ENCODE measurements at regions not wholly inside any gene's neighbourhood (a gene's known extent, or its start where the extent isn't known, plus 50 kb on each side); places are given as distances from the start of the nearest gene placed in this dataset.

DNA sequence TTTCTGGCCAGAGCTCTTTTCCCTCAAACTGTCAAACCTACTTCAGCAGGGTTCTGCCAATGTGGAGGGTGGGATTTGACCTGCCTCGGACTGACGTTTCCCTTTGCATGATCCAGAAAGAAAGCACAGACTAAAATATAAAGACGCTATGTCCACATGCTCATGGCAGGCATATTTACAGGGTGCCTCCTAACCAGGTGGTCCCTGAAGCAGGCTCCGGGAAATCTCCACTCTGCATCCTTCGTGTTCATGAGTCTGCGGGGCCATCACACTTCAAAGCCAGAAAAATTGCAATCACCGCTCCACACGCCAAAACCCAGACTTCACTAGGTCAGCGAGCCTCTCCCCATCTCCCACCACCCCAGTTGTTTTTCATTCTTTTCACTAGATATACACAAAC is 143.3 kb upstream of the IGF1R start:
- TF ChIP-seq, protein P1, sequence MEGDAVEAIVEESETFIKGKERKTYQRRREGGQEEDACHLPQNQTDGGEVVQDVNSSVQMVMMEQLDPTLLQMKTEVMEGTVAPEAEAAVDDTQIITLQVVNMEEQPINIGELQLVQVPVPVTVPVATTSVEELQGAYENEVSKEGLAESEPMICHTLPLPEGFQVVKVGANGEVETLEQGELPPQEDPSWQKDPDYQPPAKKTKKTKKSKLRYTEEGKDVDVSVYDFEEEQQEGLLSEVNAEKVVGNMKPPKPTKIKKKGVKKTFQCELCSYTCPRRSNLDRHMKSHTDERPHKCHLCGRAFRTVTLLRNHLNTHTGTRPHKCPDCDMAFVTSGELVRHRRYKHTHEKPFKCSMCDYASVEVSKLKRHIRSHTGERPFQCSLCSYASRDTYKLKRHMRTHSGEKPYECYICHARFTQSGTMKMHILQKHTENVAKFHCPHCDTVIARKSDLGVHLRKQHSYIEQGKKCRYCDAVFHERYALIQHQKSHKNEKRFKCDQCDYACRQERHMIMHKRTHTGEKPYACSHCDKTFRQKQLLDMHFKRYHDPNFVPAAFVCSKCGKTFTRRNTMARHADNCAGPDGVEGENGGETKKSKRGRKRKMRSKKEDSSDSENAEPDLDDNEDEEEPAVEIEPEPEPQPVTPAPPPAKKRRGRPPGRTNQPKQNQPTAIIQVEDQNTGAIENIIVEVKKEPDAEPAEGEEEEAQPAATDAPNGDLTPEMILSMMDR (conservative IDR thresholded peaks at IDR 0.05; ENCODE audit: low read depth, low read length) = no peak
- TF ChIP-seq EZH2 (IDR thresholded peaks at IDR 0.05; ENCODE audit: low read length, unreplicated experiment) = no peak
